WTC11 (cell line): ENCODE measurements at regions not wholly inside any gene's neighbourhood (a gene's known extent, or its start where the extent isn't known, plus 50 kb on each side); places are given as distances from the start of the nearest gene placed in this dataset.

ENCODE experiments used
- ATAC-seq: fragments of 200-7000 bp; cut with Tn5 transposase; 2 replicates; pipeline ENCODE4 v1.10.0; 2021; ENCODE audit warnings: mild to moderate bottlenecking, moderate library complexity
- CTCF ChIA-PET: fragments of 300-600 bp; sonication (Branson Sonifier 250); formaldehyde crosslinking; loops from one replicate; lab custom pipeline; 2021; ENCODE audit warnings: antibody characterized with exemption; lab: Charles Lee
- POLR2A ChIA-PET: fragments of 350-600 bp; sonication (Branson Sonifier 250); formaldehyde crosslinking; loops from one replicate; lab custom pipeline; 2021; ENCODE audit warnings: antibody characterized with exemption; lab: Charles Lee
- DNase-seq: peaks from one replicate; pipeline ENCODE4 v3.0.0; 2021; ENCODE audit warnings: low spot score
- H3K27ac Mint-ChIP-seq: 2 replicates; pipeline ENCODE4 v1.8.0; 2021; ENCODE audit warnings: mixed read lengths
- H3K27me3 Mint-ChIP-seq: 2 replicates; pipeline ENCODE4 v1.8.0; 2021; ENCODE audit warnings: low read depth, mild to moderate bottlenecking, moderate library complexity, mixed read lengths
- H3K36me3 Mint-ChIP-seq: 2 replicates; pipeline ENCODE4 v1.8.0; 2021; ENCODE audit warnings: mixed read lengths
- H3K4me1 Mint-ChIP-seq: 2 replicates; pipeline ENCODE4 v1.8.0; 2022; ENCODE audit warnings: mixed read lengths
- H3K4me3 Mint-ChIP-seq: 2 replicates; pipeline ENCODE4 v1.8.0; 2021; ENCODE audit warnings: mild to moderate bottlenecking, moderate library complexity, mixed read lengths
- H3K9me3 Mint-ChIP-seq: 2 replicates; pipeline ENCODE4 v1.8.0; 2021; ENCODE audit warnings: mixed read lengths
- CBFB ChIP-seq: sonication (generic); formaldehyde crosslinking; IDR thresholded peaks from 2 replicates; pipeline ENCODE4 v1.8.1; 2022; ENCODE audit warnings: mild to moderate bottlenecking, low read depth, missing genetic modification reagents
- CDX4 ChIP-seq: fragments of 250-450 bp; sonication (Bioruptor Pico); IDR thresholded peaks from 2 replicates; pipeline ENCODE4 v1.9.0; 2021; ENCODE audit warnings: moderate library complexity, mild to moderate bottlenecking, inconsistent platforms, borderline replicate concordance
- CREB1 ChIP-seq: sonication (generic); formaldehyde crosslinking; IDR thresholded peaks from 2 replicates; pipeline ENCODE4 v1.8.0; 2023; ENCODE audit warnings: mild to moderate bottlenecking, missing genetic modification reagents
- CREM ChIP-seq: sonication (generic); formaldehyde crosslinking; IDR thresholded peaks from 2 replicates; pipeline ENCODE4 v1.8.1; 2022; ENCODE audit warnings: mild to moderate bottlenecking, missing genetic modification reagents, moderate library complexity
- EMX1 ChIP-seq: fragments of 250-450 bp; sonication (Bioruptor Pico); IDR thresholded peaks from 2 replicates; pipeline ENCODE4 v1.8.0; 2021; ENCODE audit warnings: mild to moderate bottlenecking
- FOXP1 ChIP-seq: sonication (generic); formaldehyde crosslinking; IDR thresholded peaks from 2 replicates; pipeline ENCODE4 v1.8.0; 2022; ENCODE audit warnings: missing genetic modification reagents, mild to moderate bottlenecking, moderate library complexity, borderline replicate concordance
- GTF2I ChIP-seq: fragments of 250-450 bp; sonication (Bioruptor Pico); conservative IDR thresholded peaks from 2 replicates; pipeline ENCODE4 v1.4.0; 2021; ENCODE audit warnings: mild to moderate bottlenecking
- HMGXB4 ChIP-seq: sonication (generic); formaldehyde crosslinking; IDR thresholded peaks from 2 replicates; pipeline ENCODE4 v1.8.1; 2023; ENCODE audit warnings: mild to moderate bottlenecking, moderate library complexity, missing genetic modification reagents
- IRF2 ChIP-seq: sonication (generic); formaldehyde crosslinking; IDR thresholded peaks from 2 replicates; pipeline ENCODE4 v1.8.0; 2022; ENCODE audit warnings: low read depth, missing genetic modification reagents, borderline replicate concordance
- MYBL2 ChIP-seq: sonication (generic); formaldehyde crosslinking; IDR thresholded peaks from 2 replicates; pipeline ENCODE4 v1.8.1; 2023; ENCODE audit warnings: mild to moderate bottlenecking, moderate library complexity, missing genetic modification reagents
- OVOL2 ChIP-seq: fragments of 250-450 bp; sonication (Bioruptor Pico); IDR thresholded peaks from 2 replicates; pipeline ENCODE4 v1.9.0; 2021; ENCODE audit warnings: mild to moderate bottlenecking, borderline replicate concordance
- TCF7 ChIP-seq: sonication (generic); formaldehyde crosslinking; IDR thresholded peaks from 2 replicates; pipeline ENCODE4 v1.8.0; 2022; ENCODE audit warnings: mild to moderate bottlenecking, low read depth, missing genetic modification reagents, moderate library complexity
- ZNF232 ChIP-seq: sonication (generic); formaldehyde crosslinking; IDR thresholded peaks from 2 replicates; pipeline ENCODE4 v1.8.0; 2022; ENCODE audit warnings: mild to moderate bottlenecking, missing genetic modification reagents
- ZNF396 ChIP-seq: fragments of 250-450 bp; sonication (Bioruptor Pico); IDR thresholded peaks from 2 replicates; pipeline ENCODE4 v1.8.0; 2021; ENCODE audit warnings: mild to moderate bottlenecking, moderate library complexity, borderline replicate concordance
- TF ChIP-seq, protein P1 (sequence below): sonication (generic); formaldehyde crosslinking; IDR thresholded peaks from 2 replicates; pipeline ENCODE4 v1.8.0; 2023; ENCODE audit warnings: mild to moderate bottlenecking, missing genetic modification reagents
- TF ChIP-seq, protein P2 (sequence below): sonication (generic); formaldehyde crosslinking; IDR thresholded peaks from 2 replicates; pipeline ENCODE4 v1.8.1; 2022; ENCODE audit warnings: low read depth, mild to moderate bottlenecking, moderate library complexity, missing genetic modification reagents, borderline replicate concordance
- TF ChIP-seq, protein P3 (sequence below): sonication (generic); formaldehyde crosslinking; IDR thresholded peaks from 2 replicates; pipeline ENCODE4 v1.8.0; 2022; ENCODE audit warnings: mild to moderate bottlenecking, missing genetic modification reagents
- TF ChIP-seq, protein P4 (sequence below): fragments of 250-450 bp; sonication (Bioruptor Pico); IDR thresholded peaks from 2 replicates; pipeline ENCODE4 v1.9.0; 2021; ENCODE audit warnings: mild to moderate bottlenecking, borderline replicate concordance
- TF ChIP-seq, protein P5 (sequence below): sonication (generic); formaldehyde crosslinking; conservative IDR thresholded peaks from 2 replicates; pipeline ENCODE4 v1.8.1; 2022; ENCODE audit warnings: mild to moderate bottlenecking, missing genetic modification reagents

DNA sequence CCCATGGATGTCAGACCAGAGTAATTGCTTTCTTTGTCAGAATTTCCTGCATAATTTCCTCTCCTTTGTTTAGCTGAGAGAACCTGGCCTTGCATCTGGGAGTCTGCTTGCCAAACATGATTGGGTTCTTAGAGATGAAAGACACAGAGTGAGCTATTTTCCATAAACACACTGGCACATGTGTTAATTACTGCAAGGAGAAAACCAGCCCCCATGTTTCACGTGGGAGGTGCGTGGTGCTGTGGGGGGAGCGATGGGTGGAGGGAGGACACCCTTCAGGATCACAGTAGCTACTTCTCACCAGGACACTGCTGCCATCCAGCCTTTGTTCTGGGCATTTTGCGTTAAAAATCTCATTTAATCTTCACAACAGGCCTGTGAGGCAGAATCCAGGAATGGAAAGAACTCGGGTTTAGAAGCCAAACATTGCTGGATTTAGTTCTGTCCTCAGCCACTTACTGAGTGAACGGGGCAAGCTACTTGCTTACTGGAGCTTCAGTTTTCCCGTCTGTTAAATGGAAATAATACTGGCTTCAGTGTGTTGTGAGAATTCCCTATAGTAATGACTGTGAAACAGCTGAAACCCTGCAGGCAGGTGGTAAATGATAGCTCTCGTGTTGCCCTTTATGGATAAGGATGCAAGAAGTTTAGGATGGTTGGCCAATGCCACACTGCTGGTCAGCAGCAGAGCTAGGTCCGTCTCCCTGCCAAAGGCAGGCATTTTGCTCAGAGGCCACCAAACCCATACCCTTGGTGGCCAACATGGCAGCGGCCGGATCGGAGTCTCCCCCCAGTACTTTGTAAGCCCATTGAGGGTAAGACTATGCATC, 100.1 kb upstream of the ASAP2 start:
- H3K4me3 Mint-ChIP-seq = no peak overlapping the region
- no peak for ATAC-seq
- TF ChIP-seq CREM (no peak), CDX4 (CRISPR knock-in tag) (no peak), GTF2I (no peak), CBFB (CRISPR knock-in tag) (no peak), HMGXB4 (CRISPR knock-in tag) (no peak), IRF2 (CRISPR knock-in tag) (no peak), MYBL2 (CRISPR knock-in tag) (no peak), TCF7 (CRISPR knock-in tag) (no peak), CREB1 (CRISPR knock-in tag) (no peak), ZNF396 (no peak), ZNF232 (CRISPR knock-in tag) (no peak), OVOL2 (CRISPR knock-in tag) (no peak), FOXP1 (no peak), EMX1 (CRISPR knock-in tag) (no peak)
- TF ChIP-seq, protein P1, sequence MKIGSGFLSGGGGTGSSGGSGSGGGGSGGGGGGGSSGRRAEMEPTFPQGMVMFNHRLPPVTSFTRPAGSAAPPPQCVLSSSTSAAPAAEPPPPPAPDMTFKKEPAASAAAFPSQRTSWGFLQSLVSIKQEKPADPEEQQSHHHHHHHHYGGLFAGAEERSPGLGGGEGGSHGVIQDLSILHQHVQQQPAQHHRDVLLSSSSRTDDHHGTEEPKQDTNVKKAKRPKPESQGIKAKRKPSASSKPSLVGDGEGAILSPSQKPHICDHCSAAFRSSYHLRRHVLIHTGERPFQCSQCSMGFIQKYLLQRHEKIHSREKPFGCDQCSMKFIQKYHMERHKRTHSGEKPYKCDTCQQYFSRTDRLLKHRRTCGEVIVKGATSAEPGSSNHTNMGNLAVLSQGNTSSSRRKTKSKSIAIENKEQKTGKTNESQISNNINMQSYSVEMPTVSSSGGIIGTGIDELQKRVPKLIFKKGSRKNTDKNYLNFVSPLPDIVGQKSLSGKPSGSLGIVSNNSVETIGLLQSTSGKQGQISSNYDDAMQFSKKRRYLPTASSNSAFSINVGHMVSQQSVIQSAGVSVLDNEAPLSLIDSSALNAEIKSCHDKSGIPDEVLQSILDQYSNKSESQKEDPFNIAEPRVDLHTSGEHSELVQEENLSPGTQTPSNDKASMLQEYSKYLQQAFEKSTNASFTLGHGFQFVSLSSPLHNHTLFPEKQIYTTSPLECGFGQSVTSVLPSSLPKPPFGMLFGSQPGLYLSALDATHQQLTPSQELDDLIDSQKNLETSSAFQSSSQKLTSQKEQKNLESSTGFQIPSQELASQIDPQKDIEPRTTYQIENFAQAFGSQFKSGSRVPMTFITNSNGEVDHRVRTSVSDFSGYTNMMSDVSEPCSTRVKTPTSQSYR = no peak
- TF ChIP-seq, protein P2, sequence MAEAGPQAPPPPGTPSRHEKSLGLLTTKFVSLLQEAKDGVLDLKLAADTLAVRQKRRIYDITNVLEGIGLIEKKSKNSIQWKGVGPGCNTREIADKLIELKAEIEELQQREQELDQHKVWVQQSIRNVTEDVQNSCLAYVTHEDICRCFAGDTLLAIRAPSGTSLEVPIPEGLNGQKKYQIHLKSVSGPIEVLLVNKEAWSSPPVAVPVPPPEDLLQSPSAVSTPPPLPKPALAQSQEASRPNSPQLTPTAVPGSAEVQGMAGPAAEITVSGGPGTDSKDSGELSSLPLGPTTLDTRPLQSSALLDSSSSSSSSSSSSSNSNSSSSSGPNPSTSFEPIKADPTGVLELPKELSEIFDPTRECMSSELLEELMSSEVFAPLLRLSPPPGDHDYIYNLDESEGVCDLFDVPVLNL (CRISPR knock-in tag) = no peak
- TF ChIP-seq, protein P3, sequence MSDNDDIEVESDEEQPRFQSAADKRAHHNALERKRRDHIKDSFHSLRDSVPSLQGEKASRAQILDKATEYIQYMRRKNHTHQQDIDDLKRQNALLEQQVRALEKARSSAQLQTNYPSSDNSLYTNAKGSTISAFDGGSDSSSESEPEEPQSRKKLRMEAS (CRISPR knock-in tag) = no peak
- TF ChIP-seq, protein P4, sequence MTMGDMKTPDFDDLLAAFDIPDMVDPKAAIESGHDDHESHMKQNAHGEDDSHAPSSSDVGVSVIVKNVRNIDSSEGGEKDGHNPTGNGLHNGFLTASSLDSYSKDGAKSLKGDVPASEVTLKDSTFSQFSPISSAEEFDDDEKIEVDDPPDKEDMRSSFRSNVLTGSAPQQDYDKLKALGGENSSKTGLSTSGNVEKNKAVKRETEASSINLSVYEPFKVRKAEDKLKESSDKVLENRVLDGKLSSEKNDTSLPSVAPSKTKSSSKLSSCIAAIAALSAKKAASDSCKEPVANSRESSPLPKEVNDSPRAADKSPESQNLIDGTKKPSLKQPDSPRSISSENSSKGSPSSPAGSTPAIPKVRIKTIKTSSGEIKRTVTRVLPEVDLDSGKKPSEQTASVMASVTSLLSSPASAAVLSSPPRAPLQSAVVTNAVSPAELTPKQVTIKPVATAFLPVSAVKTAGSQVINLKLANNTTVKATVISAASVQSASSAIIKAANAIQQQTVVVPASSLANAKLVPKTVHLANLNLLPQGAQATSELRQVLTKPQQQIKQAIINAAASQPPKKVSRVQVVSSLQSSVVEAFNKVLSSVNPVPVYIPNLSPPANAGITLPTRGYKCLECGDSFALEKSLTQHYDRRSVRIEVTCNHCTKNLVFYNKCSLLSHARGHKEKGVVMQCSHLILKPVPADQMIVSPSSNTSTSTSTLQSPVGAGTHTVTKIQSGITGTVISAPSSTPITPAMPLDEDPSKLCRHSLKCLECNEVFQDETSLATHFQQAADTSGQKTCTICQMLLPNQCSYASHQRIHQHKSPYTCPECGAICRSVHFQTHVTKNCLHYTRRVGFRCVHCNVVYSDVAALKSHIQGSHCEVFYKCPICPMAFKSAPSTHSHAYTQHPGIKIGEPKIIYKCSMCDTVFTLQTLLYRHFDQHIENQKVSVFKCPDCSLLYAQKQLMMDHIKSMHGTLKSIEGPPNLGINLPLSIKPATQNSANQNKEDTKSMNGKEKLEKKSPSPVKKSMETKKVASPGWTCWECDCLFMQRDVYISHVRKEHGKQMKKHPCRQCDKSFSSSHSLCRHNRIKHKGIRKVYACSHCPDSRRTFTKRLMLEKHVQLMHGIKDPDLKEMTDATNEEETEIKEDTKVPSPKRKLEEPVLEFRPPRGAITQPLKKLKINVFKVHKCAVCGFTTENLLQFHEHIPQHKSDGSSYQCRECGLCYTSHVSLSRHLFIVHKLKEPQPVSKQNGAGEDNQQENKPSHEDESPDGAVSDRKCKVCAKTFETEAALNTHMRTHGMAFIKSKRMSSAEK (CRISPR knock-in tag) = no peak
- TF ChIP-seq, protein P5, sequence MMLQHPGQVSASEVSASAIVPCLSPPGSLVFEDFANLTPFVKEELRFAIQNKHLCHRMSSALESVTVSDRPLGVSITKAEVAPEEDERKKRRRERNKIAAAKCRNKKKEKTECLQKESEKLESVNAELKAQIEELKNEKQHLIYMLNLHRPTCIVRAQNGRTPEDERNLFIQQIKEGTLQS (CRISPR knock-in tag) = no peak
- CTCF ChIA-PET = interaction anchor here (0.6 to 1.2 kb wide), 3 partner anchors 10 to 32 kb away, joined by 3 to 4 read pairs (median 3); no protein-coding TSS in a partner anchor
- peaks cover 21% of the 10 kb centered on the region for H3K27me3 Mint-ChIP-seq
- H3K36me3 Mint-ChIP-seq = no peaks in the 10 kb centered on the region
- no peaks in the 10 kb centered on the region for H3K9me3 Mint-ChIP-seq
- POLR2A ChIA-PET = no interaction called here
- H3K27ac Mint-ChIP-seq = no peak overlapping the region; the same call in 1 of the 2 replicates
- DNase-seq = no peak
- H3K4me1 Mint-ChIP-seq = peaks cover 57% of the 10 kb centered on the region
